Peyer's patch (tissue), 4 donors: ENCODE measurements at regions not wholly inside any gene's neighbourhood (a gene's known extent, or its start where the extent isn't known, plus 50 kb on each side); places are given as distances from the start of the nearest gene placed in this dataset.

Source experiments
- CTCF ChIP-seq, 6 experiments: fragments of 450-650 bp in 4 of 6; fragments of 200-600 bp in 2 of 6; sonication (generic) in 1 of 6; IDR thresholded peaks; one replicate each; pipeline ENCODE4 v1.5.1; 2017 to 2019; ENCODE audit warnings: antibody characterized with exemption in 6 of 6, mild to moderate bottlenecking in 3 of 6, moderate library complexity in 1 of 6
- POLR2A ChIP-seq, 2 donors: fragments of 450-650 bp; IDR thresholded peaks; one replicate each; pipeline ENCODE4 v1.5.1; 2017; ENCODE audit warnings: antibody characterized with exemption in 2 of 2, mild to moderate bottlenecking in 2 of 2, moderate library complexity in 2 of 2

DNA sequence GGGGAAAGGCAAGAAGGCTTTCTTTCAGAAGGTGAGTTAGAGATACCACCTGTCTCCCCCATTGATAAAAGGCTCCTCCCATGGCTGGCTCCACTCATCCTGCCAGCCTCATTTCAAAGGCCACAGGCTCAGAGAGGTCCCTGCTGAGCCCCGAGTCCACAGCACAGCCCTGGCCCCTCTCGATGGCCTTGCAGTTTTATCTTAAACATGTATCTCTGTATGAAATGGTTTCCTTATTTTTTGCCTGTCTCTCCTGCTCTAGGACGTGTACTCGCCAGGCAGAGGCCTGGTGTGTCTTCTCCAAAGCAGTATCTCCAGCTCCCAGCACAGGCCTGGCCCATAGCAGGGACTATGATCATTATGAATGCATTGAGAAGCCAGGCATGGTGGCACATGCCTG is 160.5 kb upstream of the NSMCE3 start:
- TF ChIP-seq CTCF (IDR thresholded peaks at IDR 0.05) (no peak), POLR2A (IDR thresholded peaks at IDR 0.05) (no peak)
